H1 (cell line): ENCODE measurements at regions not wholly inside any gene's neighbourhood (a gene's known extent, or its start where the extent isn't known, plus 50 kb on each side); places are given as distances from the start of the nearest gene placed in this dataset.

Source experiments
- CHD7 ChIP-seq: fragments of 300-600 bp; sonication (generic); IDR thresholded peaks from 2 replicates; pipeline ENCODE4 v1.7.1; 2012; ENCODE audit warnings: low read length, moderate library complexity, mild to moderate bottlenecking, inconsistent platforms; ENCODE audit not compliant: insufficient replicate concordance
- E2F6 ChIP-seq: IDR thresholded peaks from 2 replicates; pipeline ENCODE4 v1.6.1; 2012; ENCODE audit warnings: inconsistent platforms
- KDM4A ChIP-seq: IDR thresholded peaks from one replicate; pipeline ENCODE4 v1.7.1; 2012; ENCODE audit warnings: low read depth, mild to moderate bottlenecking, moderate library complexity, low read length, inconsistent platforms; ENCODE audit not compliant: severe bottlenecking
- PHF8 ChIP-seq: fragments of 200-600 bp; sonication (generic); conservative IDR thresholded peaks from 2 replicates; pipeline ENCODE4 v1.7.1; 2012; ENCODE audit warnings: low read depth, mild to moderate bottlenecking, inconsistent platforms, low read length, moderate library complexity
- POU5F1 ChIP-seq: IDR thresholded peaks from 2 replicates; pipeline ENCODE4 v1.6.1; 2011; ENCODE audit warnings: low read depth, mild to moderate bottlenecking, low read length, moderate library complexity
- RNF2 ChIP-seq: fragments of 200-900, 300-1000 bp; sonication (generic); IDR thresholded peaks from 2 replicates; pipeline ENCODE4 v1.7.1; 2016; ENCODE audit warnings: borderline replicate concordance, low read depth, mild to moderate bottlenecking, antibody characterized with exemption, low read length; ENCODE audit not compliant: poor library complexity, severe bottlenecking; ENCODE audit errors: missing control alignments
- SIRT6 ChIP-seq: IDR thresholded peaks from one replicate; pipeline ENCODE4 v1.7.1; 2012; ENCODE audit warnings: low read length, inconsistent platforms
- TBP ChIP-seq: IDR thresholded peaks from 2 replicates; pipeline ENCODE4 v1.6.1; 2011; ENCODE audit warnings: low read depth, low read length, improper control_type of control experiment
- USF2 ChIP-seq: IDR thresholded peaks from 2 replicates; pipeline ENCODE4 v1.6.1; 2011; ENCODE audit warnings: low read length, improper control_type of control experiment

GRCh38 chr13:50255639-50256038 lies 240.4 kb downstream of the KCNRG start (continued):
- TF ChIP-seq CHD7: no peak
- no peak for TF ChIP-seq USF2
- TF ChIP-seq E2F6: no peak
- TF ChIP-seq POU5F1: no peak
- TF ChIP-seq RNF2: no peak
- TF ChIP-seq PHF8: no peak
- no peak for TF ChIP-seq KDM4A
- TF ChIP-seq TBP: no peak
- TF ChIP-seq SIRT6: no peak
- TF ChIP-seq, all 59 proteins: peak for 0
